ENCODE measurements at regions not wholly inside any gene's neighbourhood (a gene's known extent, or its start where the extent isn't known, plus 50 kb on each side); places are given as distances from the start of the nearest gene placed in this dataset.

- H3K9ac ChIP-seq (ENCODE audit: low read length) = no peak overlapping the region
- no peaks in the 10 kb centered on the region for H3K36me3 ChIP-seq (ENCODE audit: control insufficient read depth, insufficient read depth, low read length)
- H3K4me1 ChIP-seq (ENCODE audit: control insufficient read depth, insufficient read depth, low read length) = no peaks in the 10 kb centered on the region
- H3K27ac ChIP-seq (ENCODE audit: low read depth, low read length) = no peak overlapping the region
- H3K4me3 ChIP-seq (ENCODE audit: low read length) = no peak overlapping the region
- H3K27me3 ChIP-seq (ENCODE audit: control insufficient read depth, insufficient read depth, low read length) = no peaks in the 10 kb centered on the region
Measured at GRCh38 chr2:122977580-122977979, 1047.5 kb upstream of the CNTNAP5 start.

- Histone ChIP-seq H3K4me3 (ENCODE audit: low read length) (no peak overlapping the region), H3K9ac (ENCODE audit: low read length) (no peak overlapping the region), H3K36me3 (ENCODE audit: control insufficient read depth, insufficient read depth, low read length) (no peaks in the 10 kb centered on the region), H3K27ac (ENCODE audit: low read depth, low read length) (no peak overlapping the region), H3K27me3 (ENCODE audit: control insufficient read depth, insufficient read depth, low read length) (no peaks in the 10 kb centered on the region), H3K4me1 (ENCODE audit: control insufficient read depth, insufficient read depth, low read length) (no peaks in the 10 kb centered on the region)
Measured at GRCh38 chr2:122980671-122981070, 1044.4 kb upstream of the CNTNAP5 start.

GRCh38 chr2:122982936-122983335 is 1042.2 kb upstream of the CNTNAP5 start:
- H3K9ac ChIP-seq (ENCODE audit: low read length) = no peak overlapping the region
- no peaks in the 10 kb centered on the region for H3K4me1 ChIP-seq (ENCODE audit: control insufficient read depth, insufficient read depth, low read length)
- H3K27me3 ChIP-seq (ENCODE audit: control insufficient read depth, insufficient read depth, low read length) = no peaks in the 10 kb centered on the region
- H3K27ac ChIP-seq (ENCODE audit: low read depth, low read length) = no peak overlapping the region
- H3K36me3 ChIP-seq (ENCODE audit: control insufficient read depth, insufficient read depth, low read length) = no peaks in the 10 kb centered on the region
- no peak overlapping the region for H3K4me3 ChIP-seq (ENCODE audit: low read length)

DNA sequence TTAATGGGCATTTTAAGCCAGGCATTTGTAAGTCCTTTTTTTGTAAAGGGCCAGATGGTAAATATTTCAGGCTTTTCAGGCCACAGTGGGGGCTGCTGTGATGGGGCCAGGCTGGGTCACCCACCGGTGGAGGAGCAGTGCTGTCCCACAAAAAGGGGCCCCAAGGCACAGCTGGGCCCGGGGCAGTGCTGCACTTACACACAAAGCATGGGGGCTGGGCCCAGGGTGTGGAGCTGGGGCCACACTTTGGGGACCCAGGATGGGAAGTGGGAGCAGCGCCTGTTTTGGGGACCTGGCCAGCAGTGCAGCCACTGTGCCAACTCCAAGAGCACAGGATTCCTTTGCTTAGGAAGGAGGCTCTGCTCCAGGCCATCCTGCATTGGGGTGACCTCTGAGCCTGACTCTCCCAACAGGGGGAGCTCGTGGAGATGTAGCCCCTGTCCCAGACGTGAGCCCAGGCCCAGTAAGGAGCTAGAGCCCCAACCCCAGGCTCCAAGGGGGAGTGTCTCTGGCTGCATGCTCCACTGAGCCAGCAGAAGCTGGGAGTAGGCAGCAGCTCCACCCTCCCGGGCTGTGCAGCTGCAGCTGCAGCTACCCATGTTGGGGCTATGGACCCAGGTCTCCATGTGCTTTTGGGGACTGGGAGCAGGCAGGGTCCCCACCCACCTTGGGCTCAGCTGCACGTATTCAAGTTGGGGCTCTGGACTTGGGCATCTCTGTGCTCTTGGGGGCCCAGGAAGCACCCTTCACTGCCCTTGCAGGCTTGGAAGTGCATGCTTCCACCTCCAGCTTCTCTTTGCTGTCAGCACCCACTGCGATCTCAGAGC is 1036.5 kb upstream of the CNTNAP5 start:
- H3K36me3 ChIP-seq (ENCODE audit: control insufficient read depth, insufficient read depth, low read length) = no peaks in the 10 kb centered on the region
- no peak overlapping the region for H3K27ac ChIP-seq (ENCODE audit: low read depth, low read length)
- H3K9ac ChIP-seq (ENCODE audit: low read length) = no peak overlapping the region
- no peaks in the 10 kb centered on the region for H3K27me3 ChIP-seq (ENCODE audit: control insufficient read depth, insufficient read depth, low read length)
- no peaks in the 10 kb centered on the region for H3K4me1 ChIP-seq (ENCODE audit: control insufficient read depth, insufficient read depth, low read length)
- no peak overlapping the region for H3K4me3 ChIP-seq (ENCODE audit: low read length)

DNA sequence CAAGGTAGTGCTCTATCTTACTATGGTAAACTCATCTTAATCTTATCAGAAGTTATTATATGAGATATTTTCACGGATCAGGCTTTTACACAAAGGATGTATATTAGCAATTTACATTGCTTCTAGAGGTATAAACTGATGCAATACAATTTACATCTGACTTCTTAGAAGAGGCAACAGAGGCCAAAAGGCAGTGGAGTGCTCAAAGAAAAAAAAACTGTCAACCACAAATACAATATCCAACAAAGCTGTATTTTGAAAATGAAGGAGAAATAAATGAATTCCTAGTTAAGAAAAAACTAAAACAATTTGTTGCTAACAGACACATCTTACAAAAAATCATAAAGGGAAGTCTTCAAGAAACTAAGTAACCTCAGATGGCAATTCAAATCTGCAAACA is 1031.5 kb upstream of the CNTNAP5 start:
- Histone ChIP-seq H3K27me3 (ENCODE audit: control insufficient read depth, insufficient read depth, low read length) (no peaks in the 10 kb centered on the region), H3K4me1 (ENCODE audit: control insufficient read depth, insufficient read depth, low read length) (no peaks in the 10 kb centered on the region), H3K36me3 (ENCODE audit: control insufficient read depth, insufficient read depth, low read length) (no peaks in the 10 kb centered on the region), H3K27ac (ENCODE audit: low read depth, low read length) (no peak overlapping the region), H3K9ac (ENCODE audit: low read length) (no peak overlapping the region), H3K4me3 (ENCODE audit: low read length) (no peak overlapping the region)

- Histone ChIP-seq H3K27me3 (ENCODE audit: control insufficient read depth, insufficient read depth, low read length) (no peaks in the 10 kb centered on the region), H3K4me3 (ENCODE audit: low read length) (no peak overlapping the region), H3K9ac (ENCODE audit: low read length) (no peak overlapping the region), H3K36me3 (ENCODE audit: control insufficient read depth, insufficient read depth, low read length) (no peaks in the 10 kb centered on the region), H3K4me1 (ENCODE audit: control insufficient read depth, insufficient read depth, low read length) (no peaks in the 10 kb centered on the region), H3K27ac (ENCODE audit: low read depth, low read length) (no peak overlapping the region)
Measured at GRCh38 chr2:122999258-122999657, 1025.8 kb upstream of the CNTNAP5 start.

DNA sequence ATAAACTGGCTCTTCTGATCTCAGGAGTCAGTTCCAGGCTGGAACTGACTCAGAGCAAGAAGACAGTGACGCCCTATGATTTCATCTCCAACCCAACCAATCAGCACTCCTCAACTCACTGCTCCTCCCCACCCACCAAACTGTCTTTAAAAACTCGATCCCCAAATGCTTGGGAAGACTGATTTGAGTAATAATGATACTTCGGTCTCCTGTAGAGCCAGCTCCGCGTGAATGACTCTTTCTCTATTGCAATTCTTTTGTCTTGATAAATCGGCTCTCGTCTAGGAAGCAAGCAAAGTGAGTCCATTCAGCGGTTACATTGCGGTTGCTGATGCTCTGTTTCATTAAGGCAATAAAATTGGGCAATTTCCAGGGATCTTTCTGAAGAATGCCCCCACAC is 1025.3 kb upstream of the CNTNAP5 start:
- Histone ChIP-seq H3K4me3 (ENCODE audit: low read length) (no peak overlapping the region), H3K27ac (ENCODE audit: low read depth, low read length) (no peak overlapping the region), H3K36me3 (ENCODE audit: control insufficient read depth, insufficient read depth, low read length) (no peaks in the 10 kb centered on the region), H3K27me3 (ENCODE audit: control insufficient read depth, insufficient read depth, low read length) (no peaks in the 10 kb centered on the region), H3K9ac (ENCODE audit: low read length) (no peak overlapping the region), H3K4me1 (ENCODE audit: control insufficient read depth, insufficient read depth, low read length) (no peaks in the 10 kb centered on the region)

DNA sequence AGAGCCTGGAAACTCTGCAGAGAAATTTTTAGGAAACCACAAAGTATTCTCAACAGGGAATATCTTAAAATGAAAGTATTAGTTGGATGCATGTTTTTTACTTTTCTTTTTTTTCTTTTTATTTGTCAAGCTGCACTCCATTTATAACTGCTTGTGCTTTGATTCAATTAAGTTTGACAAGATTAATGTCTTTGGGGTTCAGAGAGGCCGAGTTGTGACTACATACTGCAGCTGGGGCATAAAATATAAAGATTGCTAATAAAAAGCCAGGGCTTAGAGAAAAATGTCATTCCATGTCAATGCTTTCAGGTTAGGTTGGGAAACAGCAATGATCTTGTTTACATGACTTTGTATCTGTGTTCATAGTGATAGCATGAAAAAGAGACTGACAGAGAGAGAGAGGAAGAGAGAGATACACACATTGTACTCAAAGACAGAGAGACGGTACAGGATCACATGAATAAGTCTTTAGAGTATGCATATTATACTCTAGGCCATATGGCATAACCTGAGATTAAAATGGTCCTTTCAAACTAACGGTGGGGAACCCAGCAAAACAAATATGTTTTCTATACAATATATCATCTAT is 1022.3 kb upstream of the CNTNAP5 start:
- Histone ChIP-seq H3K27ac (ENCODE audit: low read depth, low read length) (no peak overlapping the region), H3K36me3 (ENCODE audit: control insufficient read depth, insufficient read depth, low read length) (no peaks in the 10 kb centered on the region), H3K27me3 (ENCODE audit: control insufficient read depth, insufficient read depth, low read length) (no peaks in the 10 kb centered on the region), H3K4me3 (ENCODE audit: low read length) (no peak overlapping the region), H3K9ac (ENCODE audit: low read length) (no peak overlapping the region), H3K4me1 (ENCODE audit: control insufficient read depth, insufficient read depth, low read length) (no peaks in the 10 kb centered on the region)

DNA sequence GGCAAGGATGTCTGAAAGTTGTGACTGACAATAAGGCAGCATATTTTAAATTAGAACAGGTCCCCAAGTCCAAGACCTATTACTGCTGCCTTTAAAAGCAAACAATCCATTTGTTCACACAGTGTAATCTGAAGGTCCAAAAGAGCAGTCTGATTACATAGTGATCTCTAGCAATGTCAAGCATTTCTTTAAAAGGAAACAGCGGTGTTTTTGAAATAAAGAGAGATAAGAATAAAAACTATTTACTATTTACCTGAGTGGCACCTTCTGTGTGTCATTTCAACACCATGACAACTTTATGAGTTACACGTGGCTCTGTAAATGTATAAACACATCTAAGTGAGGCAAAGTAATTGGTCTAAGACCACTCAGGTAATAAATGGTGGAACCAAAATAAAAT is 1009.9 kb upstream of the CNTNAP5 start:
- Histone ChIP-seq H3K4me3 (ENCODE audit: low read length) (no peak overlapping the region), H3K4me1 (ENCODE audit: control insufficient read depth, insufficient read depth, low read length) (no peaks in the 10 kb centered on the region), H3K27me3 (ENCODE audit: control insufficient read depth, insufficient read depth, low read length) (no peaks in the 10 kb centered on the region), H3K36me3 (ENCODE audit: control insufficient read depth, insufficient read depth, low read length) (no peaks in the 10 kb centered on the region), H3K9ac (ENCODE audit: low read length) (no peak overlapping the region), H3K27ac (ENCODE audit: low read depth, low read length) (no peak overlapping the region)

DNA sequence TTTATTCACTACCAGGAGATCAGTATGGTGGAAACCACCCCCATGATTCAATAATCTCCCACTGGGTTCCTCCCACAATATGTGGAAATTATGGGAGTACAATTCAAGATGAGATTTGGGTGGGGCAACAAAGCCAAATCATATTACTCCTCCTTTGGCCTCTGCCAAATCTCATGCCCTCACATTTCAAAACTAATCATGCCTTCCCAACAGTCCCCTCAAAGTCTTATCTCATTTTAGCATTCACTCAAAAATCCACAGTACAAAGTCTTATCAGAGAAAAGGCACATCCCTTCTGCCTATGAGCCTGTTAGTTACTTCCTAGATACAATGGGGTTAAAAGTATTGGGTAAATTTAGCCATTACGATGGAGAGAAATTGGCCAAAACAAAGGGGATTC is 989.5 kb upstream of the CNTNAP5 start:
- Histone ChIP-seq H3K36me3 (ENCODE audit: control insufficient read depth, insufficient read depth, low read length) (no peaks in the 10 kb centered on the region), H3K9ac (ENCODE audit: low read length) (no peak overlapping the region), H3K27me3 (ENCODE audit: control insufficient read depth, insufficient read depth, low read length) (no peaks in the 10 kb centered on the region), H3K4me3 (ENCODE audit: low read length) (no peak overlapping the region), H3K4me1 (ENCODE audit: control insufficient read depth, insufficient read depth, low read length) (no peaks in the 10 kb centered on the region), H3K27ac (ENCODE audit: low read depth, low read length) (no peak overlapping the region)

DNA sequence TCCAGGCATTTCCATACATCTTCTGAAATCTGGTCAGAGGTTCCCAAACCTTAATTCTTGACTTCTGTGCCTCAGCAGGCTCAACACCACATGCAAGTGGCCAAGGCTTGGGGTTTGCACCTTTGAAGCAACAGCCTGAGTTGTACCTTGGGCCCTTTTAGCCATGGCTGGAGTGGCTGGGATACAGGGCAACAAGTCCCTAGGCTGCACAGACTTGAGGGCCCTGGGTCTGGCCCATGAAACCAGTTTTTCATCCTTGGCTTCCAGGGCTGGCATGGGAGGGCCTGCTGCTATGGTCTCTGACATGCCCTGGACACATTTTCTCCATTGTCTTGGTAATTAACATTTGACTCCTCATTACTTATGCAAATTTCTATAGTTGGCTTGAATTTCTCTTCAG is 988.8 kb upstream of the CNTNAP5 start:
- H3K27me3 ChIP-seq (ENCODE audit: control insufficient read depth, insufficient read depth, low read length) = no peaks in the 10 kb centered on the region
- H3K36me3 ChIP-seq (ENCODE audit: control insufficient read depth, insufficient read depth, low read length) = no peaks in the 10 kb centered on the region
- no peak overlapping the region for H3K9ac ChIP-seq (ENCODE audit: low read length)
- H3K4me1 ChIP-seq (ENCODE audit: control insufficient read depth, insufficient read depth, low read length) = no peaks in the 10 kb centered on the region
- no peak overlapping the region for H3K4me3 ChIP-seq (ENCODE audit: low read length)
- H3K27ac ChIP-seq (ENCODE audit: low read depth, low read length) = no peak overlapping the region

- H3K4me3 ChIP-seq (ENCODE audit: low read length) = no peak overlapping the region
- no peak overlapping the region for H3K27ac ChIP-seq (ENCODE audit: low read depth, low read length)
- no peaks in the 10 kb centered on the region for H3K27me3 ChIP-seq (ENCODE audit: control insufficient read depth, insufficient read depth, low read length)
Measured at GRCh38 chr2:123040506-123040905, 984.6 kb upstream of the CNTNAP5 start.

GRCh38 chr2:123043458-123043857 is 981.6 kb upstream of the CNTNAP5 start:
- Histone ChIP-seq H3K9ac (ENCODE audit: low read length) (no peak overlapping the region), H3K36me3 (ENCODE audit: control insufficient read depth, insufficient read depth, low read length) (no peaks in the 10 kb centered on the region), H3K4me3 (ENCODE audit: low read length) (no peak overlapping the region), H3K4me1 (ENCODE audit: control insufficient read depth, insufficient read depth, low read length) (no peaks in the 10 kb centered on the region), H3K27ac (ENCODE audit: low read depth, low read length) (no peak overlapping the region), H3K27me3 (ENCODE audit: control insufficient read depth, insufficient read depth, low read length) (no peaks in the 10 kb centered on the region)

More at GRCh38 chr2:123040506-123040905, 984.6 kb upstream of the CNTNAP5 start:
- H3K36me3 ChIP-seq (ENCODE audit: control insufficient read depth, insufficient read depth, low read length) = no peaks in the 10 kb centered on the region
- H3K4me1 ChIP-seq (ENCODE audit: control insufficient read depth, insufficient read depth, low read length) = no peaks in the 10 kb centered on the region
- no peak overlapping the region for H3K9ac ChIP-seq (ENCODE audit: low read length)

Measured in rectal smooth muscle tissue (tissue), 1 donor.